Right lobe of liver (tissue), 4 donors: ENCODE measurements at regions not wholly inside any gene's neighbourhood (a gene's known extent, or its start where the extent isn't known, plus 50 kb on each side); places are given as distances from the start of the nearest gene placed in this dataset.
"Not testable (repeated sequence)": the region's sequence is repeated elsewhere in the genome, so short reads cannot be mapped to it uniquely, and the experiment has no call there.

Experiments used
- CTCF ChIP-seq, 4 donors: fragments of 200-600 bp in 3 of 4; fragments of 450-650 bp in 1 of 4; IDR thresholded peaks; one replicate each; pipeline versions ENCODE4 v1.5.1 to v1.8.0; 2016 to 2022; ENCODE audit warnings: antibody characterized with exemption in 4 of 4, mild to moderate bottlenecking in 2 of 4
- POLR2A ChIP-seq: fragments of 450-650 bp; IDR thresholded peaks from one replicate; pipeline ENCODE4 v1.6.1; 2017; ENCODE audit warnings: antibody characterized with exemption, mild to moderate bottlenecking
- donor health status: DM: no; HTN: no; CAD: no.
- donor health status: DM: no; HTN: no; CAD: no.
- donor health status: DM: no; HTN: yes; CAD: no.

- TF ChIP-seq CTCF (IDR thresholded peaks at IDR 0.05); POLR2A: not testable (repeated sequence)
Observed at GRCh38 chr10:46718014-46718413, 139.1 kb downstream of the SYT15 start.
